Right lobe of liver (tissue), 6 donors: ENCODE measurements at regions not wholly inside any gene's neighbourhood (a gene's known extent, or its start where the extent isn't known, plus 50 kb on each side); places are given as distances from the start of the nearest gene placed in this dataset.

ENCODE experiments used
- ATAC-seq, 4 donors: fragments of 200-7000 bp; cut with Tn5 transposase; one replicate each; pipeline ENCODE4 v1.9.1; 2020; ENCODE audit warnings: mild to moderate bottlenecking in 4 of 4, moderate library complexity in 4 of 4
- DNase-seq, 3 donors: peaks; one replicate each; pipeline ENCODE4 v3.0.0-alpha.2; 2020
- H3K27ac ChIP-seq, 3 donors: fragments of 200-600 bp; one replicate each; pipeline ENCODE4 v1.8.0; 2022
- H3K27me3 ChIP-seq, 2 donors: fragments of 200-600 bp; one replicate each; pipeline ENCODE4 v1.8.0; 2022
- H3K36me3 ChIP-seq, 4 donors: fragments of 200-600 bp; sonication (generic) in 1 of 4; one replicate each; pipeline versions ENCODE4 v1.5.1 to v1.8.0; 2017 to 2022; ENCODE audit warnings: control low read depth in 1 of 4
- H3K4me1 ChIP-seq, 4 donors: fragments of 200-600 bp; sonication (generic) in 1 of 4; one replicate each; pipeline versions ENCODE4 v1.5.1 to v1.8.0; 2017 to 2022; ENCODE audit warnings: control low read depth in 1 of 4
- H3K4me3 ChIP-seq, 3 donors: fragments of 200-600 bp; one replicate each; pipeline ENCODE4 v1.8.0; 2022
- H3K9me3 ChIP-seq, 4 donors: fragments of 200-600 bp; sonication (generic) in 1 of 4; one replicate each; pipeline versions ENCODE4 v1.5.1 to v1.8.0; 2017 to 2022; ENCODE audit warnings: control low read depth in 1 of 4
- POLR2A ChIP-seq: fragments of 450-650 bp; IDR thresholded peaks from one replicate; pipeline ENCODE4 v1.6.1; 2017; ENCODE audit warnings: antibody characterized with exemption, mild to moderate bottlenecking
- WGBS: methylation state at CpG from one replicate; pipeline ENCODE4 v1.1.6; 2018; ENCODE audit warnings: low coverage, low lambda C conversion rate; ENCODE audit not compliant: insufficient coverage; ENCODE audit errors: missing lambda C conversion rate; 5-methylcytosine and 5-hydroxymethylcytosine counted together
- intact Hi-C, 2 donors: fragments of 100-400 bp; cut with DNase I; formaldehyde crosslinking; loops; one replicate each; pipeline versions ENCODE4 v1.11.2 to v1.14.1; 2022
- TF ChIP-seq, protein P1 (sequence below), 4 donors: fragments of 200-600 bp in 3 of 4; fragments of 450-650 bp in 1 of 4; IDR thresholded peaks; one replicate each; pipeline versions ENCODE4 v1.5.1 to v1.8.0; 2016 to 2022; ENCODE audit warnings: antibody characterized with exemption in 4 of 4, mild to moderate bottlenecking in 2 of 4
- donor health status: DM: no; HTN: yes; CAD: no.
- donor health status: DM: no; HTN: no; CAD: no.
- donor health status: DM: no; HTN: no; CAD: no.
- donor health status: DM: no; HTN: yes; CAD: no.
- donor health status: DM: no; HTN: yes; CAD: no.

DNA sequence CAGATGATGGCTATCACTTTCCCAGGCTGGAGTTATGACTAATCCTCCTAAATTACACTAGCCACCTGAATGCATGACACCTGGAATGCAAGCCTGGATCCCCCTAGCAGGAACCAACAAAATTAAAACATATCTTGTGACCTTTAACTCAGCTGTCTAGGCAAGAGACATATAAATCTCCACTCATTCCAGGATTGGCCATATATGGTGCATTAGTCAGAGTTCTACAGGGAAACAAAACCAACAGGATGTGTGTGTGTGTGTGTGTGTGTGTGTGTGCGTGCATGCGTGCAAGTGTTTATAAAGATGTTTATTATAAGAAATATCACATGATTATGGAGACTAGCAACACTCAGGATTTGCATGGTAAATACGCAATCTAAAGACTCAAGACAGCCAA, 212.8 kb downstream of the KIF21A start:
- Histone ChIP-seq H3K27ac (no peak overlapping the region), H3K4me3 (no peak overlapping the region), H3K4me1 (no peaks in the 10 kb centered on the region), H3K27me3 (no peaks in the 10 kb centered on the region), H3K9me3 (no peaks in the 10 kb centered on the region), H3K36me3 (no peaks in the 10 kb centered on the region)
- intact Hi-C loops = no loop called here
- ATAC-seq (no peak), DNase-seq (no peak)
- WGBS = 61% methylated on average over 3 of the region's 3 CpGs
- no peak for TF ChIP-seq POLR2A
- TF ChIP-seq, protein P1, sequence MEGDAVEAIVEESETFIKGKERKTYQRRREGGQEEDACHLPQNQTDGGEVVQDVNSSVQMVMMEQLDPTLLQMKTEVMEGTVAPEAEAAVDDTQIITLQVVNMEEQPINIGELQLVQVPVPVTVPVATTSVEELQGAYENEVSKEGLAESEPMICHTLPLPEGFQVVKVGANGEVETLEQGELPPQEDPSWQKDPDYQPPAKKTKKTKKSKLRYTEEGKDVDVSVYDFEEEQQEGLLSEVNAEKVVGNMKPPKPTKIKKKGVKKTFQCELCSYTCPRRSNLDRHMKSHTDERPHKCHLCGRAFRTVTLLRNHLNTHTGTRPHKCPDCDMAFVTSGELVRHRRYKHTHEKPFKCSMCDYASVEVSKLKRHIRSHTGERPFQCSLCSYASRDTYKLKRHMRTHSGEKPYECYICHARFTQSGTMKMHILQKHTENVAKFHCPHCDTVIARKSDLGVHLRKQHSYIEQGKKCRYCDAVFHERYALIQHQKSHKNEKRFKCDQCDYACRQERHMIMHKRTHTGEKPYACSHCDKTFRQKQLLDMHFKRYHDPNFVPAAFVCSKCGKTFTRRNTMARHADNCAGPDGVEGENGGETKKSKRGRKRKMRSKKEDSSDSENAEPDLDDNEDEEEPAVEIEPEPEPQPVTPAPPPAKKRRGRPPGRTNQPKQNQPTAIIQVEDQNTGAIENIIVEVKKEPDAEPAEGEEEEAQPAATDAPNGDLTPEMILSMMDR (IDR thresholded peaks at IDR 0.05) = no peak

DNA sequence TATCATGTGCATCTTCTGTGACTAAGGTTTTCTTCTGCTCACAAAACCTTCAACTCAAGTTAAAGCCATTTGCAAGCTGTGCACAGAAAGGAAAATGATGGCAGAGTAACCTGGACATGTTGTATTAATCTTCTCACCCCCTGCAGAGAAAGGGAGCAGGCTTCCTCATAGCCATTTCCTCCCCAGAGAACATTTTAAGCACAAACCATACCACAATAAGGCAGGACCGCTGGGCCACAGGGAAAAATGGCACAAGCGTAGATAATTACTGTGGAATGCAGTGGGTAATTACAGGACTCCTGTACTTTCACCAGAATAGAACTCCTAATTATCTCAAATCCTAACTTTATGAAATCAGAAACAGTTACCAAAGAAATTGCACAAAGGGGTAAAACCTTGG, 215.7 kb downstream of the KIF21A start:
- Histone ChIP-seq H3K9me3 (no peaks in the 10 kb centered on the region), H3K27ac (no peak overlapping the region), H3K27me3 (no peaks in the 10 kb centered on the region), H3K4me1 (no peaks in the 10 kb centered on the region), H3K4me3 (no peak overlapping the region), H3K36me3 (no peaks in the 10 kb centered on the region)
- DNase-seq (no peak), ATAC-seq (no peak)
- intact Hi-C loops = no loop called here
- WGBS = 43% methylated on average over 2 of the region's 2 CpGs
- TF ChIP-seq POLR2A = no peak
- TF ChIP-seq, protein P1 (IDR thresholded peaks at IDR 0.05) = no peak

DNA sequence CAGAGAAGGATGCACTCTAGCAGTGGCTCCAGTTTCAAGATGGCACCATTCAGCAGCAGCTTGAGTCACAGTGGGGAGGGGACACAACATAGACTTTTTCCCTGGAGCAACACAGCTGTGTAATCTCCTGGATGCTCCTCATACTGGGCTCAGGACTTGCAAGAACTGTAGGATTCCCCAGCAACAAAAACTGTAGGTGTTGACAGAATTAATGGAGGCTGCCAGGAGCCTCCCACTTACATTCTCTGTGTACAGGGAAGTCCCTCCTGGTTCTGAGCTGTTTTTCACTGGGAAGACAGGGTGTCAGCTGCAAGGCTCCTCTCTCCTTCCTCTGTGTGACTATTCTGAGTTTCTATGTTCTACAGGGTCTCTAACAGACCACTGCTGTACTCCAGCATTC, 217.9 kb downstream of the KIF21A start:
- no peaks in the 10 kb centered on the region for H3K36me3 ChIP-seq
- no peaks in the 10 kb centered on the region for H3K27me3 ChIP-seq
- no peaks in the 10 kb centered on the region for H3K9me3 ChIP-seq
- H3K27ac ChIP-seq = no peak overlapping the region
- intact Hi-C loops = no loop called here
- TF ChIP-seq POLR2A = no peak
- TF ChIP-seq, protein P1 (IDR thresholded peaks at IDR 0.05) = no peak
- no peaks in the 10 kb centered on the region for H3K4me1 ChIP-seq
- no peak for DNase-seq
- no peak for ATAC-seq
- H3K4me3 ChIP-seq = no peak overlapping the region

DNA sequence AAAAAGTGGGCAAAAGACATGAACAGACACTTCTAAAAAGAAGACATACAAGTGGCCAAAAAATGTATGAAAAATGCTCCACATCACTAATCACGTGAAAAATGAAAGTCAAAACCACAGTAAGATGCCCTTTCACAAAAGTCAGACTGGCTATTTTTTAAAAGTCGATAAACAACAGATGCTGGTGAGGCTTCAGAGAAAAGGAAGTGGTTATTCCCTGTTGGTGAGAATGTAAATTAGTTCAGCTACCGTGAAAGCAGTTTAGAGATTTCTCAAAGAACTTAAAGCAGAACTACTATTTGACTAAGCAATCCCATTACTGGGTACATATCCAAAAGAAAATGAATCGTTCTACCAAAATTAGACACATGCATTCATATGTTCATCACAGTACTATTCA, 237.0 kb downstream of the KIF21A start:
- no peak for TF ChIP-seq POLR2A
- TF ChIP-seq, protein P1 (IDR thresholded peaks at IDR 0.05) = no peak
- Histone ChIP-seq H3K27me3 (no peaks in the 10 kb centered on the region), H3K27ac (no peak overlapping the region), H3K4me3 (no peak overlapping the region), H3K4me1 (no peaks in the 10 kb centered on the region), H3K9me3 (no peaks in the 10 kb centered on the region), H3K36me3 (no peaks in the 10 kb centered on the region)
- ATAC-seq (no peak), DNase-seq (no peak)
- 28% methylated on average over 4 of the region's 4 CpGs for WGBS
- intact Hi-C loops = no loop called here

DNA sequence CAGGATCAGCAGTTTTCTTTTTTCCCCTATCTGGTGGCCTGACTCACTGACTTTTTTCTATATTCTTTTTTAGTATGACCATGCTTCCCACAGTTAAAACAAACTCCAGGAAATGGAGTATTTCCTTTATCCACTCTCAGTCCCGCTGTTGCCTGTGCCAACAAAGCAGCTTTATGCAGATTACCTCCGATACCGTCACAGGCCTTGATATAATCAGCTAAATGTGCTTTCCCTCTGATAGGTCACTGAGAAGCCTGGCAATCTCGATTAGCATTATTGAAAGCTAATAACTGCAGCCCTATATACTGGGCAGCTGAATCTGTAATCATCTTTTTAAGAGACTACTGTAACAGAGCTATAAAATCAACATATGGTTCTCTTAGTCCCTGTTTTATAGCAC, 243.6 kb downstream of the KIF21A start:
- WGBS = 19% methylated on average over 4 of the region's 4 CpGs
- H3K27me3 ChIP-seq = no peaks in the 10 kb centered on the region
- no peak for DNase-seq
- no peak for ATAC-seq
- H3K36me3 ChIP-seq = no peaks in the 10 kb centered on the region
- intact Hi-C loops = no loop called here
- H3K4me1 ChIP-seq = no peaks in the 10 kb centered on the region
- no peak overlapping the region for H3K27ac ChIP-seq
- no peaks in the 10 kb centered on the region for H3K9me3 ChIP-seq
- TF ChIP-seq, protein P1 (IDR thresholded peaks at IDR 0.05) = no peak
- no peak for TF ChIP-seq POLR2A
- H3K4me3 ChIP-seq = no peak overlapping the region
